ENCODE measurements at regions not wholly inside any gene's neighbourhood (a gene's known extent, or its start where the extent isn't known, plus 50 kb on each side); places are given as distances from the start of the nearest gene placed in this dataset.

DNA sequence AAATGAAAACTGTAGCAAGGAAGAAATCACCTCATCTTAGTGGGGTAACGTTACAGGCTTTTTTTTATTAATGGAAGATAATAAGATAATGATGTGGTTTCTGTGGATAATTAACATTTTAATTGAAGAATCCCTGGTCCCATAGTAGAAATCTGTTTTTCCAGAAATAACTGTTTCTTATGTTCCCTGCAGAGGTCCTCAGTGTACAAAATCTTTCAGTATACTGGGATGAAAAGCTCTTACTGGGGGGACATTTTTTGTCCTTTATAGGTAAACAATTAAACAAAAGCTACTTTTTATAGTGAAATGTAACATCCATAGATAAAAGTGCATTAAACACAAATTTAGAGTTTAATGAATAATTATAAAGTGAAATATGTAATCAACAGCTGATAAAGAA is 312.2 kb downstream of the ATXN7L3B start:
- H3K4me3 ChIP-seq (ENCODE audit: control insufficient read depth, low read depth, low read length): no peak overlapping the region
- peak; percentile 0 for DNase-seq (ENCODE audit: low read depth)
- TF ChIP-seq, protein P1, sequence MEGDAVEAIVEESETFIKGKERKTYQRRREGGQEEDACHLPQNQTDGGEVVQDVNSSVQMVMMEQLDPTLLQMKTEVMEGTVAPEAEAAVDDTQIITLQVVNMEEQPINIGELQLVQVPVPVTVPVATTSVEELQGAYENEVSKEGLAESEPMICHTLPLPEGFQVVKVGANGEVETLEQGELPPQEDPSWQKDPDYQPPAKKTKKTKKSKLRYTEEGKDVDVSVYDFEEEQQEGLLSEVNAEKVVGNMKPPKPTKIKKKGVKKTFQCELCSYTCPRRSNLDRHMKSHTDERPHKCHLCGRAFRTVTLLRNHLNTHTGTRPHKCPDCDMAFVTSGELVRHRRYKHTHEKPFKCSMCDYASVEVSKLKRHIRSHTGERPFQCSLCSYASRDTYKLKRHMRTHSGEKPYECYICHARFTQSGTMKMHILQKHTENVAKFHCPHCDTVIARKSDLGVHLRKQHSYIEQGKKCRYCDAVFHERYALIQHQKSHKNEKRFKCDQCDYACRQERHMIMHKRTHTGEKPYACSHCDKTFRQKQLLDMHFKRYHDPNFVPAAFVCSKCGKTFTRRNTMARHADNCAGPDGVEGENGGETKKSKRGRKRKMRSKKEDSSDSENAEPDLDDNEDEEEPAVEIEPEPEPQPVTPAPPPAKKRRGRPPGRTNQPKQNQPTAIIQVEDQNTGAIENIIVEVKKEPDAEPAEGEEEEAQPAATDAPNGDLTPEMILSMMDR (conservative IDR thresholded peaks at IDR 0.05; ENCODE audit: control insufficient read depth, insufficient read depth, low read depth, low read length): no peak

DNA sequence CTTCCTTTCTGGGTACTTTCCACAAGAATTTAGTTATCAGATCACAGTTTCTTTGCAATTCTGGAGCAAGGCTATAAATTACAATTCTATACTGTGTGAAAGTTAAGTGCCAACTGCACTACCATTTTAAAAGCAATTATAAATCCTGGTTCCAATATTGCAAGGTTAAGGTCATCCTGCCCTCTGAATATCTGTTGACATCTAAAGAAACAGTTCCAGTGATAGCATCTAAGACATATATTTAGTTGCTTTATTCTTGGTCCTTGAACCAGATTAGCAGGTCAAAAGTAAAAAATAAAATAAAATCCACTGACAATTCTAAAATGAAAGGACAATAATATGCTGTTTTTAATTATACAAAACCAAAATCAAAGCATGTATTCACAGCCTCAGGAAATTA is 334.2 kb downstream of the ATXN7L3B start:
- H3K4me3 ChIP-seq (ENCODE audit: control insufficient read depth, low read depth, low read length): no peak overlapping the region
- DNase-seq (ENCODE audit: low read depth): no peak
- TF ChIP-seq, protein P1 (conservative IDR thresholded peaks at IDR 0.05; ENCODE audit: control insufficient read depth, insufficient read depth, low read depth, low read length): no peak

DNA sequence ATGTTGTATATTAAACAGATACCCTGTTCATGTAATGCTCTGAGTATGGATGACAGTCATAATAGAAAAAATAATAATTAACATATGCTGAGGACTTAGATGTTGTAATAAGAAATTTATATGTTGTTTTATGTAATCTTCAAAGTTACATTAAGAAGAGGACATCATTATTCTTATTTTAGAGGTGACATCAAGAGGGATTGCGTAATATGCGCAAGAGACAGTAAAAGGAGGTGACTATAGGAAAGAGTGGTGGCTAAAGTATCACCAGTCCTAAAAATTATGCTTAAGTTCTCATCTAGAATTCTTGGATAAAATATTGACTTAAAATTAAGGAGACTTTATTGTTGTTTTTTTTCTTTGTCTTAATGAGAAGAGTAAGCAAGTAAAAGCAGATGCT is 323.9 kb downstream of the KCNC2 start:
- DNase-seq (ENCODE audit: low read depth): no peak
- H3K4me3 ChIP-seq (ENCODE audit: control insufficient read depth, low read depth, low read length): no peak overlapping the region
- TF ChIP-seq, protein P1 (conservative IDR thresholded peaks at IDR 0.05; ENCODE audit: control insufficient read depth, insufficient read depth, low read depth, low read length): no peak

DNA sequence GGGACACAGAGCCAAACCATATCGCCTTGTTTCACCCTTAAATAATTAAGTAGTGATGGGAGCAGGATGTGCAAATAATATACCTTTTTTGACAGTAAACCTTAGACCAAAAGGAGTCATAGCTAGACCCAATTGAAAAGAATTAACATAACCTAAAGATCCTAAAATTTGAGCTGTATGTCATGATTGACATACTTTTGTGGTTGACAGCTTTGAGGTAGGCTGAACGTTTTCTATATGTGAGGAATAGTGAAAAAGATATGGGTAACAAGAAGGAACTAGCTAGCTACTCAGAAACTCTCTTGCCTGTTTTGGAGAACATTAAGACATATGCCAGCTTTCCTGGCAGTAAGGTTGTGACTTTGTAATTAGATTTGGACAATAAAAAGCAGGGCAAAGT is 320.6 kb downstream of the KCNC2 start:
- no peak for DNase-seq (ENCODE audit: low read depth)
- no peak overlapping the region for H3K4me3 ChIP-seq (ENCODE audit: control insufficient read depth, low read depth, low read length)
- TF ChIP-seq, protein P1 (conservative IDR thresholded peaks at IDR 0.05; ENCODE audit: control insufficient read depth, insufficient read depth, low read depth, low read length): no peak

DNA sequence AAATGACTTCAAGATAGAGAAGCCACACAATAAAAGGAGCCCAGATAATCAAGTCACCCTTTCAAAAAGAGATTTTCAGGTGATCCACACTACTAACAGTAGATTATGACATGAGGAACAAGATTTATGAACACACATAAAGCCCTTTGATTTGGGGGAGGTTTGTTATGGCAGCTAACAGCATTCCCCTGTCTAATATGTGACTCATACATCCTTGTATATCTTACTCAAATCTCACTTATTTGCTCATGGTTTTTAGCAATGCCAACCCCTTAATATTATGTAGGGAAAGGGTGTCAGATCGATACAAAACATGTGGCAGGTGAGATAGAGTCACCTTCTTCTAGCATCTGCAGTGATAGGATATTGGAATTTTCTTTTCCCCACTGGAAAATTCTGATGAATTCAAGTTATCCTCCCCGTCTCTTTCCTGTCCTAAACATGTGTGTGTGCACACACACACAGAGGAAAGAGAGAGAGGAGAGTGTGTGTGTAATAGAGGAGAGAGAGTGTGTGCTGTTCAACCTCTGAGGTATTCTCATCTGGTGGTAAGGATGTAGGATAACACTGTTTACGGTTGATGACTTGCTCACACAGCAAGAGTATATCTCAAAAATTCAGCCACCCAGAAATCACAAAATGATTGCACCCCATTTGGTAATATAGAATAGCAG is 319.9 kb downstream of the KCNC2 start:
- TF ChIP-seq, protein P1 (conservative IDR thresholded peaks at IDR 0.05; ENCODE audit: control insufficient read depth, insufficient read depth, low read depth, low read length): no peak
- peak; percentile 57 for DNase-seq (ENCODE audit: low read depth)
- no peak overlapping the region for H3K4me3 ChIP-seq (ENCODE audit: control insufficient read depth, low read depth, low read length)

DNA sequence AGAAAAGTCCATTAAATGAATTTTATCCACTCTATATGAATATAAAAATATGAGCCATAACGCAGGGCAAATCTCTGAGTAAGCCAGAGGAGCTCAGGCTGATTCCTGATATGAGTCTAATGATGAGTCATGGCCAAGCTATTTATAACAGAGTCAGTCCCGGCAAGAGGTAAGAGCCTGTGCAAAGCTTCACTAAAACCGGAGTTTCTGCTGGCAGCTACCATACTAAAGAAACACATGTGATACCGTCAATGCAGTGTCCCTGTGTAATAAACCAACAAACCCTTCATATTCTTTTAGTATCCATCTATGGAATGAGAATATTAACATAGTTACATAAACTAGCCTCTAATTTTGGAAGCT is 319.4 kb downstream of the KCNC2 start:
- H3K4me3 ChIP-seq (ENCODE audit: control insufficient read depth, low read depth, low read length): no peak overlapping the region
- TF ChIP-seq, protein P1 (conservative IDR thresholded peaks at IDR 0.05; ENCODE audit: control insufficient read depth, insufficient read depth, low read depth, low read length): no peak
- DNase-seq (ENCODE audit: low read depth): peak; percentile 85
